ENCODE measurements at regions not wholly inside any gene's neighbourhood (a gene's known extent, or its start where the extent isn't known, plus 50 kb on each side); places are given as distances from the start of the nearest gene placed in this dataset.

DNA sequence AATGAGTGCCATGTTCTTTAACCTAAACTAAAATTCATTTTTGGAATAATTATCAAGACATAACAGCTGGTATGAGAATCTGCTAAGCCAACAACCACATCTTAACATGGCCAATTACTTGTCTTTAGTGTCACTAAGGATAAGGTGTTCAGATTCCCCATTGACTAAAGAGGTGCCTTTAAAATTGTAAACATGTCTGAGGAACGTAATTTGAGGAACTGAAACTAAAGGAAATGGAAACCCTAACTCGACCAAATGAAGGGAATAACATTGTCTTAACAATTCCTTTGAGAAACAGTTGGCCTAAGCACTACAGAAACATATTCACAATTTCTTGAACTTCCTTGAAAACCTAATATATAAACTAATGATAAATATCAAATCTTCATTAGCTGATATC, 355.4 kb upstream of the GULP1 start:
- TF ChIP-seq, protein P1, sequence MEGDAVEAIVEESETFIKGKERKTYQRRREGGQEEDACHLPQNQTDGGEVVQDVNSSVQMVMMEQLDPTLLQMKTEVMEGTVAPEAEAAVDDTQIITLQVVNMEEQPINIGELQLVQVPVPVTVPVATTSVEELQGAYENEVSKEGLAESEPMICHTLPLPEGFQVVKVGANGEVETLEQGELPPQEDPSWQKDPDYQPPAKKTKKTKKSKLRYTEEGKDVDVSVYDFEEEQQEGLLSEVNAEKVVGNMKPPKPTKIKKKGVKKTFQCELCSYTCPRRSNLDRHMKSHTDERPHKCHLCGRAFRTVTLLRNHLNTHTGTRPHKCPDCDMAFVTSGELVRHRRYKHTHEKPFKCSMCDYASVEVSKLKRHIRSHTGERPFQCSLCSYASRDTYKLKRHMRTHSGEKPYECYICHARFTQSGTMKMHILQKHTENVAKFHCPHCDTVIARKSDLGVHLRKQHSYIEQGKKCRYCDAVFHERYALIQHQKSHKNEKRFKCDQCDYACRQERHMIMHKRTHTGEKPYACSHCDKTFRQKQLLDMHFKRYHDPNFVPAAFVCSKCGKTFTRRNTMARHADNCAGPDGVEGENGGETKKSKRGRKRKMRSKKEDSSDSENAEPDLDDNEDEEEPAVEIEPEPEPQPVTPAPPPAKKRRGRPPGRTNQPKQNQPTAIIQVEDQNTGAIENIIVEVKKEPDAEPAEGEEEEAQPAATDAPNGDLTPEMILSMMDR (IDR thresholded peaks at IDR 0.05) = no peak
- TF ChIP-seq POLR2AphosphoS5 (IDR thresholded peaks at IDR 0.05) = no peak
- TF ChIP-seq EP300 (IDR thresholded peaks at IDR 0.05) = no peak
- no peak for TF ChIP-seq POLR2A (IDR thresholded peaks at IDR 0.05)

Data from stomach (tissue), 4 donors.